ENCODE measurements at regions not wholly inside any gene's neighbourhood (a gene's known extent, or its start where the extent isn't known, plus 50 kb on each side); places are given as distances from the start of the nearest gene placed in this dataset.

GRCh38 chr4:159451006-159451405, 348.1 kb downstream of the RAPGEF2 start:
- TF ChIP-seq EZH2 (IDR thresholded peaks at IDR 0.05; ENCODE audit: borderline replicate concordance, insufficient read depth, low read depth, low read length, poor library complexity, severe bottlenecking) (no peak), CTCF (IDR thresholded peaks at IDR 0.05) (no peak)

All from B cell (primary cell).